Cardiac muscle cell (in vitro differentiated cells and primary cell): ENCODE measurements at regions not wholly inside any gene's neighbourhood (a gene's known extent, or its start where the extent isn't known, plus 50 kb on each side); places are given as distances from the start of the nearest gene placed in this dataset.
A peak's percentile ranks its signal among the peaks of the same experiment; 100 is the strongest.

ENCODE experiments used
- DNase-seq, 2 donors: peaks; one replicate each; pipeline versions ENCODE4 v3.0.0 to v3.0.0-alpha.2; 2010 to 2017; ENCODE audit warnings: low read depth in 1 of 2, low spot score in 1 of 2
- H3K27ac ChIP-seq: fragments of 200-600 bp; sonication (generic); 2 replicates; pipeline ENCODE4 v1.5.1; 2016
- H3K27me3 ChIP-seq: fragments of 200-600 bp; sonication (generic); 2 replicates; pipeline ENCODE4 v1.6.0; 2016; ENCODE audit warnings: control low read depth
- H3K36me3 ChIP-seq: fragments of 200-600 bp; sonication (generic); 2 replicates; pipeline ENCODE4 v1.5.1; 2016; ENCODE audit warnings: control low read depth
- H3K4me1 ChIP-seq: fragments of 200-600 bp; sonication (generic); 2 replicates; pipeline ENCODE4 v1.8.1; 2017; ENCODE audit warnings: low read depth, mild to moderate bottlenecking, mixed run types
- H3K4me3 ChIP-seq: fragments of 200-600 bp; sonication (generic); 2 replicates; pipeline ENCODE4 v1.5.1; 2016; ENCODE audit warnings: mild to moderate bottlenecking
- H3K9me3 ChIP-seq: fragments of 200-600 bp; sonication (generic); 2 replicates; pipeline ENCODE4 v1.5.1; 2017; ENCODE audit warnings: low read depth, mild to moderate bottlenecking, control low read depth
- TF ChIP-seq, protein P1 (sequence below): IDR thresholded peaks from 2 replicates; pipeline ENCODE4 v1.5.1; 2012; ENCODE audit warnings: low read depth, mild to moderate bottlenecking, low read length

DNA sequence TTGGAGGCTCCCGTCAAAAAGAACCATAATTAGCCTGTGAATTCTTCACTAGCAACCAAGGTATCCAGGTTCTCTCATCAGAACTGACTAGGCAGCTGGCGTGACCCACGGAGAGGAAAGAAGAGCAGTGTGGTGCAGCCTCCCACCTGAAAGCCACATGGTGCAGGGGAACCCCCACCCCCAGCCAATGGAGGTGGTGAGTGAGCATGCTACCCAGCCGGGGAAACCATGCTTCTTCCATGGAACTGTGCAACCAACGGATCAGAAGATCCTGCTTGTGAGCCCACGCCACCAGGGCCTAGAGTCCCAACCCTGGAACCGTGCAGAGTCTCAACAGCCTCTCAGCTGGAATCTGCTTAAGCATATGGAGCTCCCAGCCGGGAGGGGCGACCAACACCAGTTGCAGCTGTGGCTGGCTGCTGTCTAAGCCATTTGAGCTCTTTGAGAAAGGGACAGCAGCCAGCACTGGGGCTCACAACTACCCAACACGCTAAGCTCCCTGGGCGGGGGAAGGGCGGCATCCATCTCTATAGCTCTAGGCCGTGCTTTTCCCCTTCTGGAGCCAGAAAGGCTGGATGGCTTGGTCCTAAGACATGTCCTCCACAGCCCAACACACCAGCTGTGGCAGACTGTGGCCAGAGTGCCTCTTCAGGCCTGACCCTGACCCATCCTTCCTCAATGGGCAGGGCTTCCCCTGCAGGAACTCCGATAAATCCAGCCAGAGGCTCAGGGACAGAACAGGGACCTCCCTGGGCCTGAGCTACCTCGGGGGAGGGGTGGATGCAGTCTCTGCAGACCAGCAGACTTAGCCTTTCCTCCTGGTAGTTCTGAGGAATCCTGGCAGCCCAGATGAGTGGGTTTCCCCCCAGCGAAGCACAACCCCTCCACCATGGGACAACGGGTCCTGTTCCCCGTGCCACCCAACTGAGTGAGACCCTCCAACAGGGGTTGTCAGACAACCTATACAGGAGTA, 151.4 kb upstream of the NXPH2 start:
- Histone ChIP-seq H3K27ac (no peak overlapping the region), H3K27me3 (no peaks in the 10 kb centered on the region), H3K4me3 (no peak overlapping the region), H3K36me3 (no peaks in the 10 kb centered on the region), H3K9me3 (no peaks in the 10 kb centered on the region), H3K4me1 (no peaks in the 10 kb centered on the region)
- no peak for DNase-seq
- TF ChIP-seq, protein P1, sequence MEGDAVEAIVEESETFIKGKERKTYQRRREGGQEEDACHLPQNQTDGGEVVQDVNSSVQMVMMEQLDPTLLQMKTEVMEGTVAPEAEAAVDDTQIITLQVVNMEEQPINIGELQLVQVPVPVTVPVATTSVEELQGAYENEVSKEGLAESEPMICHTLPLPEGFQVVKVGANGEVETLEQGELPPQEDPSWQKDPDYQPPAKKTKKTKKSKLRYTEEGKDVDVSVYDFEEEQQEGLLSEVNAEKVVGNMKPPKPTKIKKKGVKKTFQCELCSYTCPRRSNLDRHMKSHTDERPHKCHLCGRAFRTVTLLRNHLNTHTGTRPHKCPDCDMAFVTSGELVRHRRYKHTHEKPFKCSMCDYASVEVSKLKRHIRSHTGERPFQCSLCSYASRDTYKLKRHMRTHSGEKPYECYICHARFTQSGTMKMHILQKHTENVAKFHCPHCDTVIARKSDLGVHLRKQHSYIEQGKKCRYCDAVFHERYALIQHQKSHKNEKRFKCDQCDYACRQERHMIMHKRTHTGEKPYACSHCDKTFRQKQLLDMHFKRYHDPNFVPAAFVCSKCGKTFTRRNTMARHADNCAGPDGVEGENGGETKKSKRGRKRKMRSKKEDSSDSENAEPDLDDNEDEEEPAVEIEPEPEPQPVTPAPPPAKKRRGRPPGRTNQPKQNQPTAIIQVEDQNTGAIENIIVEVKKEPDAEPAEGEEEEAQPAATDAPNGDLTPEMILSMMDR, result no peak

DNA sequence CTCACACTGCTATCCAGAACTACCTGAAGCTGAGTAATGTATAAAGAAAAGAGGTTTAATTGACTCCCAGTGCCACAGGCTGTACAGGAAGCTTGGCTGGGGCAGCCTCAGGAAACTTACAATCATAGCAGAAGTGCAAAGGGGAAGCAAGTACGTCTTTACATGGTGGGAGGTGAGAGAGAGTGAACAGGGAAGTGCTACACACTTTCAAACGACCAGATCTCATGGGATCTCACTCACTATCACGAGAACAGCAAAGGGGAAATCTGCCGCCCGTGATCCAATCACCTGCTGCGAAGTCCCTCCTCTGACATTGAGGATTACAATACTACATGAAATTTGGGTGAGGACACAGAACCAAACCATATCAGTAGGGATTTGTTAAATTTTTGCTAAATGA, 150.4 kb upstream of the NXPH2 start:
- Histone ChIP-seq H3K4me3 (no peak overlapping the region), H3K27me3 (no peaks in the 10 kb centered on the region), H3K27ac (no peak overlapping the region), H3K9me3 (no peaks in the 10 kb centered on the region), H3K36me3 (no peaks in the 10 kb centered on the region), H3K4me1 (no peaks in the 10 kb centered on the region)
- TF ChIP-seq, protein P1, result no peak
- DNase-seq, result no peak

DNA sequence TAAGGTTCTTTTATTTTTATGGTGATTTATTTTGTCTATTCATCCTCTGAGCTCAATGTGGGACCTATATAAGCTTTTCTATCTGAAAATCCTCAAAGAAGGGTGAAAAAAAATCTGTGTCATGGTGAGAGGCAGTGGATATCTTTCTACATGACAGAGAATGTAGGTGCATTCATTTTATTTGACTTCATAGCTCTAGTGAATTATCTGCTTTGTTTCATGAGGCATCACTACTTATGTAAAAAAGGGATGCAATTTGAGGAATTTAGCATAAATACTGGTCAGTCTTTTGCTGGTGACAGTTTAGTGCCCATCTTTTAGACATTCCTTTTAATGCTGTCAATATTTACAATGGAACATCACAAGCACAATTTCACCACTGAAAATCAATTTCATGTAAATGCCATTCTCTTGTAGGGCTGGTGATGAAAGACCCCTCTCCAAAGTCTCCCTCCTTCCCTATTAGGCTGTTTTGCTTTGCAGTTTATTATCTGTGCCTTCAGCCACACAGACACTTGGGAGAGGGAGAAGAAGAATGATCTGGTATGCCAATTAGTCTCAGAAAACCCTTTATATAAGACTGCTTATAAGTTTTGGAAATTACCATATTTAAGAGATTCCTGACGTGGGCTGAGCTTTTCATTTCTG, 148.3 kb upstream of the NXPH2 start:
- Histone ChIP-seq H3K4me3 (no peak overlapping the region), H3K36me3 (no peaks in the 10 kb centered on the region), H3K9me3 (no peaks in the 10 kb centered on the region), H3K27ac (no peak overlapping the region), H3K27me3 (no peaks in the 10 kb centered on the region), H3K4me1 (no peaks in the 10 kb centered on the region)
- TF ChIP-seq, protein P1, result no peak
- DNase-seq, result no peak

DNA sequence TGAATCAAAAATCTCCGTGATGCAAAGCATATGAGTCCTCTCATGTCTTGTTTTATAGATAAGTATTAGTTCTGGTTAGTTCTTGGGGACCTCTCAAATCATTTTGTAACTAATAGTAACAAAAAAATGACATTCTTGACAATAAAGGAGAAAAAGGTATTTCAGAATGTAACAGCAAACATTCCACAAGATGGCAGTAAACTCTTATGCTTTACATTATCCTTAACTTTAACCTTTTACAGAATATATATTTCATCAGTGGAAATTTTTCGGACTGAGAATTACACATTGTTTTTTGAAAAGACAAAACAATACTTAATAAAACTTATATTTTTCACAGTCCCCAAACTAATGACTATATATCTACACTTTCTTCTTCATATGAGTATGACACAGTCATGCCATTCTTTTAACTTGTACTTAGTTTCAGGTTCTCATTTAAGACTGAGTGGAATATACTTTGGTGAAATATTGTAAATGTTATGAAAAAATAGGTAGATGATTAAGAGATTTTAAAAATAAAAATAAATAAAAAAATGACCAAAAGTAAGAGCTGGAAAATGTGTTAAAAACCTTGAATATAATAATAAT, 142.9 kb upstream of the NXPH2 start:
- Histone ChIP-seq H3K4me1 (no peaks in the 10 kb centered on the region), H3K27me3 (no peaks in the 10 kb centered on the region), H3K9me3 (no peaks in the 10 kb centered on the region), H3K4me3 (no peak overlapping the region), H3K36me3 (no peaks in the 10 kb centered on the region), H3K27ac (no peak overlapping the region)
- DNase-seq, result peak; percentile 40 to 60
- TF ChIP-seq, protein P1, result peak; percentile 49

DNA sequence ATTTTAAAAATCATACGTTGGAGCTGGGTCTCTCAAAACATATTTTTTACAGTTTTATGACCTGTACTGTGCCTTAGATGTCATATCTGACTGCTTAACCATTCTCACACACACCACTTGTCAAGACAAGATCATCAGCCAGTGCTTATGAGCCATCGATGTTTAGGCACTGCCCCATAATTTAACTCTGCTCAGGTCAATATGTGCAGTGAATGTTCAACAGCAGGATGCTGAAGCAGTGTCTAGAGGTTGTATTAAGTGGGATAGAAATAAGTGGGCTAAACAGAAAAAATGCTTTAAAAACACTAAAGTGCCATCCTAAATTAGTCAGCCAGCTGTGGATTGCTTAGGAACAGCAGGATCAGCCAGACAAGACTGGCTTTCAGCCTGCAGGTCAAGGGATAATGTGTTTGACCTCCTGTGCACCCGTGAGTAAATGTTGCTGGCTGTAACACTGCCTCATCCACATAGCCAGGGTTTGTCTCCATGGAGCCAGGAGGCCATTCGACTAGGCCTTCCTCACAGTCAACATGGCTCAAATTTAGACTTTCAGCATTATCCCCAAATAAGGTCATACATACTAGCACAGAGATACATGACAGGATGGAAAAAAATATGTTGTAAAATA, 139.0 kb upstream of the NXPH2 start:
- DNase-seq, result no peak
- Histone ChIP-seq H3K9me3 (no peaks in the 10 kb centered on the region), H3K27ac (no peak overlapping the region), H3K27me3 (no peaks in the 10 kb centered on the region), H3K4me1 (no peaks in the 10 kb centered on the region), H3K4me3 (no peak overlapping the region), H3K36me3 (no peaks in the 10 kb centered on the region)
- TF ChIP-seq, protein P1, result no peak
